DMS 273 (cell line): ENCODE measurements at regions not wholly inside any gene's neighbourhood (a gene's known extent, or its start where the extent isn't known, plus 50 kb on each side); places are given as distances from the start of the nearest gene placed in this dataset.

Experiments used
- DNase-seq: peaks from one replicate; lab custom pipeline; 2025; ENCODE audit not compliant: unreplicated experiment; lab: John Stamatoyannopoulos, UW

GRCh38 chr21:18460979-18461378, 57.4 kb upstream of the TMPRSS15 start:
- no peak for DNase-seq

GRCh38 chr21:18461743-18462142, 58.2 kb upstream of the TMPRSS15 start:
- DNase-seq: no peak

DNA sequence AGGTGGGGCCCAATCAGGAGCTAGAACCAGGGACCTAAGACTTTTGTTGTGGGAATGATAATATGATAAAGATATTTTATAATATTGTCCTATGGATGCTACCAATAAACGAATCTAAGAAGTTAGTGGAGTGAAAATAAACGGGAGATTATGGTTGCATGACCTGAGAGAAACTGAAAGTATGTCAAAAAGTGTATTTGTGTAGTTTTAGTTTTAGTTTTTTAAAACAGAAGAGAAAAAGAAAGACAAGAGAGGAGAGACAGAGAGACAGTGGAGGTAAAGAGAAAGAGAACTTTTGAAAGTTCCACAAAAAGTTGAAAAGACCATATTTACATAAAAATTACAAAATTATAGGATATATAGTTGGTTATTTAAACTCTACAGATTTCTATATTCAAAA, 64.1 kb upstream of the TMPRSS15 start:
- DNase-seq: no peak

GRCh38 chr21:18468790-18469189, 65.2 kb upstream of the TMPRSS15 start:
- DNase-seq: peak; percentile 26

- no peak for DNase-seq
Measured at GRCh38 chr21:18476639-18477038, 73.1 kb upstream of the TMPRSS15 start.

DNA sequence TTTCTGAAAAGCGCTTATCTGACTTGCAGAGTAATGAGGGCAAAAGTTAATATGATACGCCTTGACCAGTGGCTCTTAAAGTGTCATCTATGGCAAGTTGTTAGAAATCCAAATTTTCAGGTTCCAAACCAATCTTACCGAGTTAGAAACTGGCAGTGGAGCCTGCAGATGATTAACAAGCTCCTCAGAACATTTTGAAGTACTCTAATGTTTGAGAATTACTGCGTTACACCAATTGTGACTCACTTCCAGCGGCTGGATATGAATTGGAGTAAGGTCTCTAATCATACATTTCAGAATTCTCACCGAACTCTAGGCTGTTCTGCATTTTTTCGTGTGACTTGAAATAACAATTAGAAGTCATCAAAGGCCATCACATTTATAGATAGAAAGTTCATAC, 73.5 kb upstream of the TMPRSS15 start:
- DNase-seq: no peak

DNA sequence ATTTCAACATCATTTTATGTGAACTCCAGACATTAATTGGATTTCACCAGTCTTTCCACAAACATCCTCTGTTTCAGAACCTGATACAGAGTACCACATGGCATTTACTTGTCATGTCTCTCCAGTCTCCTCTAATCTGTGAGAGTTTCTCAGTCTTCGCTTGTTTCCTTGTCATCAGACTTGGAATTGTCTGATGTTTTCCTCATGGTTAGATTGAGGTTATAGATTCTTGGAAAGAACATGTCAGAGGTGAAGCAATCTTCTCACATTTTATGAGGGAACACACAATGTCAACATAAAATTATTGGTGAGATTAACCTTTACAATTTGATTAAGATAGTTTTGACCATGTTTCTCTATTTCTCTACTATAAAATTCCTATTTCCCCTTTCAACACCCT, 74.9 kb upstream of the TMPRSS15 start:
- DNase-seq: no peak

DNA sequence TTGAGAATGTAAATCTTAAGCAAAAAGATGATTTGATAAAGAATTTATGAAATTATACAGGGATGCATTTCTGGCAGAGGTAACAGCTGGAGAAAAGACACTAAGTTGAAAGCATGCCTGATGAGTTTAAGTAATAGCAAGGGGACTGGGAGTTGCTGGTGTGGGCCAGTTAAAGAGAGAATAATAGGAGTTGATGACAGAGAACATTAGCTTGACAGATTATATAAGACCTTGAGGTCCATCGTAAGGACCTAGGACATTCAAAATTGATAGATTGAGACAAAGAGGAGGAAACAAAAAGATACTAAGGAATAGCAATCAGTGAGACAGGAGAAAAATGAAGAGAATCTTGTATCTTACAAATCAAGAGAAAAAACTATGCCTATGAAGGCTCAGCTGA, 84.7 kb upstream of the TMPRSS15 start:
- no peak for DNase-seq

GRCh38 chr21:18493422-18493821, 89.8 kb upstream of the TMPRSS15 start:
- DNase-seq: no peak

- DNase-seq: peak; percentile 22
Measured at GRCh38 chr21:18495523-18495922, 91.9 kb upstream of the TMPRSS15 start.

DNA sequence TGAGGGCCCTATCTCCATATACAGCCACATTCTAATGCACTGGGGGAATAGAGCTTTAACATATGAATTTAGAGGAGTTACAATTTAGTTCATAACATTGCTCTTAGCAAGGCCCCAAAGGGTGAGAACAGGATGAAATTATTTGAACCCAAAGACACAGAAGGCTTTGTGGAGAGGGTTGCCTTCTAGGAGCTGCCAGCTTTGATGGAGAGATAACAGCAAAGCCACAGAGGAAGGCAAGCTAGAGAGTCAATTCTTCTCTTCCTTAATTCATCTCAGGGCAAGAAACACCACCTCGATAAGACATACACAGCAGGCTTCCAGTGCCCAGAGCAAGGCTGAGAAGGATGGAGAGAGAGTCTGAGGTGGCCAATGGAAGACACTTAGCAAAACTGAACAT, 94.8 kb upstream of the TMPRSS15 start:
- no peak for DNase-seq

DNA sequence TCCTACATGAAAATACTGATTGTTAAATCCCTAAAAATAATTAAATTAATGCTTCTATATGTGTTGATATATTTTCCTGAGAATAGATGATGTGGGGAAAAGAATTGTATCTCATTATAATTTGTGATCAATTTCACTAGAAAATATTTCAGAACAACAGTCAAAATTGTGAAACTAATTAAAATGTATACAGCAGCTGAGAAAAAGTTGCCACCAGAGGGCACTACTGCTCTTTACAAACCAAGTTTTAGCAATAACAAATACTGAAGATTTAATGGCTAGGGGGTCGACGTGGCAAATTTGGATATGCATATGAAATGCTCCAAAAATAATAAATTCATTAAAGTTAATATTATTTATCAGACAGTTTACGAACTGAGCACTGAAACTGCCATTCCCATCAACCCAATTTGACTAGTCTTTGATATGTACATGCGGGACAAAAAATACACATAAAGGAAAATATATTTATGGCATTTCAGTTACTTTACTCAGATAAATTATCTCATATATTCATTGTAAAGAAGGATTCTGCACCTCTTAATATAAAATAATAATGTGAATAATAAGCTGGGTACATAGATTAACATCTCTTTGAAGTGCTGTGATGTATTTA, 96.3 kb upstream of the TMPRSS15 start:
- DNase-seq: peak; percentile 79

DNA sequence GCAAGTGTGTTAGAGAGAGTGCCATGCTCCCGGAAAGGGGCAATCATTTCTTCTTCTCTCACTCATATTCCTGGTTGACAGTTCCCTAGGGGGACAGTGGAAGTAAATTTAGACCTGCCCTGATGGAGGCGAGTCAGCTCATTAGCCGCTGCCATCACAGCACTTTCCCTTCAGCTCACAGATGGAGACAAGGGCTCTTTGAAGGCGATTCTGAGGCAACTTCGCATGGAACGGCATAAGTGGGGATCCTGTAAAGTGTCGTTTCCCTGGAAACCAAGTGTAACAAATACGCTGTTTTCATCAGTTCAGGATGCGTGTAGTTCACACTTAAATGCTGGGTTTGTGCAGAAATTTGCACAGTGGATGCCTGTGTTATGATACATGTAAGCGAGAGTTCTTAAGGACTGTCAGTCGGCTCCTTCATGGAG, 114.5 kb upstream of the TMPRSS15 start:
- DNase-seq: no peak

DNA sequence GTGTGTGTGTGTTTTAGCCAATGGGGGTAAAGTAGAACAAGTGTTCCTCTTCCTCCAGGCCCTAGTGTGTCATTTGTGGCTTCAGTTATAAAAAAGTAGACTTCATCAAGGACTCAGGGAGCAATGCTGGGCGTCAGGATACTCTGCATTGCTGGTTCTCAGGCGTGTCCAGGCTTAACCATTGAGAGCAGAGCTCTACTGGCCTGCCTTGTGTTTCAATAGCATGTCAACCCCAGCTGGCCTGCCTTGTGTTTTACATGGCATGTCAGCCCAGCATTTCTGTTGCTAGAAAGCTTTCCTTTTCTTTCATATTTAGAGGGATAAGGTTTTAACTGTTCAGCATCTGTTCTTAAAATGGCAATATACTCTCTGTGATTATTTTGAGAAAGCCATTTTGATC, 117.6 kb upstream of the TMPRSS15 start:
- no peak for DNase-seq

DNA sequence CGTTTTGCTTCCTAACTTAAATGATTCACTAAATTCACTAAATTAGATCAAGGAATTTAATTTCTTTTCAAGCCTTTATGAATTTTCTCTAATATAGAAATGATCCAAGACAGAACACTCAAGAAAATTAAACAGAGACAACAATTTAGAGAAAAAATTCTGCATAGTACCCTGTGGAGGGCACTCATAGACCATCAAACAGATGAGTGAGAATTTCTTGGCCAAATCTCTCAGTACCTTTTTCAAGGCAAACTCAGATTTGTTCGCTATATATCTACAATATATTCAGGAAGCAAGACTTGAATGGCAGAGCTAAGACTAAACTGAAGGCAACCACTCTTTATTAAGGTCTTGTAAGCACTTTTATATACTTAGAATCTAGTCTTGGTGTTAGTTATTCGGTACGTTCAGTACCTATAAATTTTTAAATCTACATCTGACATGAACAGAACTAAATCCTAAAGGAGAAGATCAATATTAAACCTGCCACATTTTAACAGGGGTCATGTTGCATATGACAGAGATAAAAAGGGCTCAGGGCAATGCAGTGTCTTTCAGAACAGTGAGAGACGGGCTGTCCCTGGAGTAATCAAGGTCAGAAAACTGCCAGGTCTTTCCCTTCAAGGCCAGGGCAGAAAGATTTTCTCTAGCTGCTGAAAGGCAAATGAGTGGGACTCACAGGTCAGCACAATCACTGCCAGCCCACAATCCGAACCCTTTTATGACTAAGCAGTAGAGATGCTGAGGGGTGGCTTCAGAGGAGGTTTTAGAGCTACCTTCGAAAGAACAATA, 118.8 kb upstream of the TMPRSS15 start:
- DNase-seq: peak; percentile 21

- DNase-seq: no peak
Measured at GRCh38 chr21:18524097-18524880, 120.7 kb upstream of the TMPRSS15 start.

GRCh38 chr21:18529254-18529653, 125.7 kb upstream of the TMPRSS15 start:
- DNase-seq: peak; percentile 73

DNA sequence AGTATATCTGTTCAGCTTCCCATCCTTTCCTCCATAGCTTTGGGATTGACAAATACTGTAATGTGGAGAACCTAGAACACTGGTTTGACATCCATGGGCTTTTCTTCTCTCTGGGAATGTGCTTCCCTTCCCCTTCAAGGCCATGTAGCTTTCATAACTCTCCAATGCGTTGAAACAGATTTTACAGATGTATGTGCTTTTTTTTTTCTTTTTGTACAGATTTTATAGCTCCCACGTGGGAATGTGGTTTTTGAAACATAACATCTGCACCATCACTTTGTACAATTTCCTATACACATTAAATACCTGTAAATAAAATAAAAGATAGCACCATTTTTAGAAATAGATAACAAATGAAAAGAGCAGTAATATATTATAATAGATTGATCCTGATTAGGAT, 138.5 kb upstream of the TMPRSS15 start:
- DNase-seq: no peak

DNA sequence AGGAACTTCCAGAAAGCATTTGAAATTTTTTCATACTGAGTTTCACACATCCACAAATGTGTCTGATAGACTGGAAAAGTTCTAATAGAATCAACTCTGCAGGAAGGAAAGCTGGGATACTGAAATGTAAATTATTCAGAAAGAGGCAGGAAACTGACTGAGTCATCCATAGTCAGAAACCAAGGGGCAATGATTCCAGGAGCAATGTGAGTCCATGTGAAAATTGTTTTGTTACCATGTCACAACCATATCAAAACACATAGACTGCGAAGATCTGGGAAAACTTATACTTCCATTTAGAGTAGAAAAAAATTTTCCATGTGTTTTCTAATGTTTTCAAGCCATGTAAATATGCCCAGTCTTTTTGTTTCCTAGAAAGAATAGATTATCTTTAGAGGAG, 142.3 kb upstream of the TMPRSS15 start:
- no peak for DNase-seq

DNA sequence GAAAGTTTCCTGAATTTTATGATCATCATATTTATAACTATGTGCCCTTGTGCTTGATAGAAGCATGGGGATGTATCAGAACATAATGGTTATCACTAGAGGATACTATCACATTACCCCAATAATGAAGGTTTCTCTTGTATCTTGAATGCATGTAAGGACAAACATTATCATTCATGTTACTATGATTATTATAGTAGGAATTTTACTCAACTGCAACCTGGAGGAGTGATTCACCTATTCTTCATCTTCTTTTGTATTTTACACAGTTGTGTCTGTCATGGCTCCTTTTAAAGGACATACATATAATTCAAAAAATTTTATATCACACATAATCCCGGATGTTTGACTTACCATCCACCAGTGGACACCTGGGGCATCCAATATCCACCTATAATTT, 143.8 kb upstream of the TMPRSS15 start:
- no peak for DNase-seq

DNA sequence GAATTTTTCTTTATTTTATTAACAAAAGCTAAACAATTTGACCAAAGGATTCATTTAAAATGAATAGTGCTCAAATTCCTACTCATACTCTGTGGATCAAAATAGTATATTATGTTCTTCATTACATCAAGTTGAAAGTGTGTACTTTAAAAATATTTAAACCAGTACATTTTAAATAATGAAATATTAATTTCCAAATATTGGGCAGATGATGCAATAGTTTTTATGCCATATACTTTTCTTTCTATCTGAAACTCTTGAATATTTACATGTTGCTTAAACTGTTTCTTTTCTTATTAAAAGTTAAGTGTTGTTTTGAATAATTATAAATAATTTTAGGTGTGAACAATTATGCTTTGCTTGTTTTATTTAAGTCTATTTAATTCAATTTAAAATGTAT, 144.7 kb upstream of the TMPRSS15 start:
- DNase-seq: no peak
